IMR-90 (cell line): ENCODE measurements at regions not wholly inside any gene's neighbourhood (a gene's known extent, or its start where the extent isn't known, plus 50 kb on each side); places are given as distances from the start of the nearest gene placed in this dataset.

ENCODE experiments used
- ATAC-seq: fragments of 200-7000 bp; cut with Tn5 transposase; 2 replicates; pipeline ENCODE4 v1.9.1; 2020; ENCODE audit warnings: low read depth, mild to moderate bottlenecking, moderate library complexity
- BruUV-seq: library from RNA; stranded (reverse); fragments of 400-500 nt; replicated peaks from 2 replicates; lab custom pipeline; 2021; lab: Mats Ljungman, UMichigan
- CTCF ChIA-PET: fragments of 300-600 bp; formaldehyde crosslinking; extraction: SDS; loops from one replicate; lab custom pipeline; 2021; ENCODE audit warnings: antibody characterized with exemption; lab: Yijun Ruan, JAX
- POLR2A ChIA-PET: fragments of 300-600 bp; sonication (Branson Sonifier 250); formaldehyde crosslinking; loops from one replicate; lab custom pipeline; 2022; ENCODE audit warnings: antibody characterized with exemption; ENCODE audit not compliant: unreplicated experiment; lab: Charles Lee
- DNase-seq: peaks from one replicate; pipeline ENCODE4 v3.0.0; 2013
- H2AFZ ChIP-seq: replicated peaks from 2 replicates; pipeline ENCODE3; 2013; ENCODE audit warnings: low read length, mild to moderate bottlenecking; ENCODE audit not compliant: poor library complexity
- H2AK5ac ChIP-seq: 2 replicates; pipeline ENCODE4 v1.6.1; 2013; ENCODE audit warnings: low read depth, low read length, inconsistent platforms
- H2AK9ac ChIP-seq: replicated peaks from 2 replicates; pipeline ENCODE3; 2013; ENCODE audit warnings: mild to moderate bottlenecking, low read depth, low read length, moderate library complexity; ENCODE audit not compliant: poor library complexity
- H2BK120ac ChIP-seq: 2 replicates; pipeline ENCODE4 v1.6.1; 2013; ENCODE audit warnings: low read depth, low read length, inconsistent platforms
- H2BK15ac ChIP-seq: 3 replicates; pipeline ENCODE4 v1.6.1; 2013; ENCODE audit warnings: low read depth, low read length, inconsistent platforms
- H2BK20ac ChIP-seq: 2 replicates; pipeline ENCODE4 v1.6.1; 2013; ENCODE audit warnings: low read depth, mild to moderate bottlenecking, inconsistent platforms, low read length, moderate library complexity
- H2BK5ac ChIP-seq: 2 replicates; pipeline ENCODE4 v1.6.1; 2013; ENCODE audit warnings: mild to moderate bottlenecking, low read depth, low read length, inconsistent platforms; ENCODE audit not compliant: poor library complexity, severe bottlenecking
- H3K14ac ChIP-seq: replicated peaks from 2 replicates; pipeline ENCODE4 v1.6.1; 2013; ENCODE audit warnings: low read depth, low read length, inconsistent platforms
- H3K18ac ChIP-seq: 2 replicates; pipeline ENCODE4 v1.6.1; 2013; ENCODE audit warnings: low read depth, low read length, control low read depth
- H3K23ac ChIP-seq: 2 replicates; pipeline ENCODE4 v1.6.1; 2013; ENCODE audit warnings: low read depth, low read length, inconsistent platforms
- H3K27ac ChIP-seq: 2 replicates; pipeline ENCODE4 v1.5.1; 2013; ENCODE audit warnings: mild to moderate bottlenecking, control low read depth, low read length; ENCODE audit not compliant: insufficient read depth
- H3K27me3 ChIP-seq: 2 replicates; pipeline ENCODE4 v1.6.1; 2013; ENCODE audit warnings: low read length; ENCODE audit not compliant: control insufficient read depth, insufficient read depth
- H3K36me3 ChIP-seq: 2 replicates; pipeline ENCODE4 v1.6.1; 2013; ENCODE audit warnings: low read length, mixed read lengths; ENCODE audit not compliant: control insufficient read depth, insufficient read depth
- H3K4ac ChIP-seq: 2 replicates; pipeline ENCODE4 v1.6.1; 2013; ENCODE audit warnings: low read depth, low read length, inconsistent platforms
- H3K4me1 ChIP-seq: 2 replicates; pipeline ENCODE4 v1.6.1; 2013; ENCODE audit warnings: low read length, mixed read lengths; ENCODE audit not compliant: control insufficient read depth, insufficient read depth
- H3K4me2 ChIP-seq: 2 replicates; pipeline ENCODE4 v1.6.1; 2013; ENCODE audit warnings: low read depth, mild to moderate bottlenecking, control low read depth, low read length, moderate library complexity
- H3K4me3 ChIP-seq: 2 replicates; pipeline ENCODE4 v1.5.1; 2013; ENCODE audit warnings: low read depth, mild to moderate bottlenecking, control low read depth, low read length, moderate library complexity; ENCODE audit not compliant: insufficient read depth
- H3K56ac ChIP-seq: 2 replicates; pipeline ENCODE4 v1.6.1; 2013; ENCODE audit warnings: low read length, inconsistent platforms; ENCODE audit not compliant: insufficient read depth; ENCODE audit errors: extremely low read depth
- H3K79me1 ChIP-seq, 2 experiments: 2 replicates each; pipeline ENCODE4 v1.6.1; 2013; ENCODE audit warnings: low read length in 2 of 2, inconsistent platforms in 1 of 2, low read depth in 1 of 2
- H3K9ac ChIP-seq: 2 replicates; pipeline ENCODE4 v1.6.1; 2013; ENCODE audit warnings: low read depth, low read length, control low read depth
- H3K9me1 ChIP-seq: 2 replicates; pipeline ENCODE4 v1.6.1; 2013; ENCODE audit warnings: low read length, inconsistent platforms; ENCODE audit not compliant: insufficient read depth
- H3K9me3 ChIP-seq: 2 replicates; pipeline ENCODE4 v1.6.1; 2013; ENCODE audit warnings: low read length; ENCODE audit not compliant: control insufficient read depth, insufficient read depth
- H4K20me1 ChIP-seq: 2 replicates; pipeline ENCODE4 v1.6.1; 2013; ENCODE audit warnings: low read length, inconsistent platforms; ENCODE audit not compliant: insufficient read depth
- H4K5ac ChIP-seq: 2 replicates; pipeline ENCODE4 v1.6.1; 2013; ENCODE audit warnings: mild to moderate bottlenecking, low read depth, low read length, control low read depth
- H4K8ac ChIP-seq, 2 experiments: 2 replicates each; pipeline ENCODE4 v1.6.1; 2013; ENCODE audit warnings: low read depth in 2 of 2, low read length in 2 of 2, control low read depth in 1 of 2, inconsistent platforms in 1 of 2
- H4K91ac ChIP-seq: 2 replicates; pipeline ENCODE4 v1.6.1; 2013; ENCODE audit warnings: low read depth, low read length, inconsistent platforms; ENCODE audit not compliant: insufficient read depth
- BHLHE40 ChIP-seq: fragments of 150-350 bp; IDR thresholded peaks from 2 replicates; pipeline ENCODE4 v1.6.1; 2016; ENCODE audit warnings: mild to moderate bottlenecking, low read depth, low read length
- CEBPB ChIP-seq: IDR thresholded peaks from 2 replicates; pipeline ENCODE4 v1.6.1; 2012; ENCODE audit warnings: low read depth, low read length, improper control_type of control experiment
- RAD21 ChIP-seq: IDR thresholded peaks from 2 replicates; pipeline ENCODE4 v1.6.1; 2012; ENCODE audit warnings: low read length, improper control_type of control experiment
- SMC3 ChIP-seq: fragments of 150-350 bp; IDR thresholded peaks from 2 replicates; pipeline ENCODE4 v1.6.1; 2016; ENCODE audit warnings: low read depth, mild to moderate bottlenecking, antibody characterized with exemption, low read length, moderate library complexity
- USF2 ChIP-seq: fragments of 150-350 bp; IDR thresholded peaks from 2 replicates; pipeline ENCODE4 v1.6.1; 2017; ENCODE audit warnings: mild to moderate bottlenecking, antibody characterized with exemption, low read length, low read depth
- dilution Hi-C: fragments of 300-500 bp; cut with HindIII; formaldehyde crosslinking; loops from one replicate; pipeline ENCODE4 v1.14.3; 2018; ENCODE audit warnings: low sequenced_read_pairs; ENCODE audit not compliant: unreplicated experiment
- in situ Hi-C: fragments of 300-500 bp; cut with MboI; formaldehyde crosslinking; loops from 3 replicates; pipeline ENCODE4 v1.14.3; 2019; ENCODE audit warnings: low sequenced_read_pairs, inconsistent platforms, mixed read lengths
- intact Hi-C: fragments of 100-400 bp; cut with micrococcal nuclease; formaldehyde crosslinking; loops from 2 replicates; pipeline ENCODE4 v1.10.0; 2022

GRCh38 chr1:71339238-71339637 is 258.4 kb upstream of the ZRANB2 start:
- dilution Hi-C loops: no loop called here
- CTCF ChIA-PET: no interaction called here

More at GRCh38 chr1:71339238-71339637, 258.4 kb upstream of the ZRANB2 start:
- no peak for ATAC-seq
- Histone ChIP-seq H2AK5ac (no peak overlapping the region), H2BK120ac (no peak overlapping the region), H3K23ac (no peak overlapping the region), H3K14ac (no peak overlapping the region), H3K9me1 (no peaks in the 10 kb centered on the region), H3K4me3 (no peak overlapping the region), H2AK9ac (no peak overlapping the region), H3K9ac (no peak overlapping the region), H3K4ac (no peak overlapping the region), H2BK20ac (no peak overlapping the region), H3K9me3 (peaks cover 14% of the 10 kb centered on the region), H3K27ac (no peak overlapping the region), H3K56ac (no peak overlapping the region), H3K18ac (no peak overlapping the region), H3K4me1 (no peaks in the 10 kb centered on the region), H3K4me2 (no peak overlapping the region), H2AFZ (no peak overlapping the region), H4K8ac (no peak overlapping the region), H4K5ac (no peak overlapping the region), H2BK5ac (no peak overlapping the region), H3K79me1 (no peaks in the 10 kb centered on the region), H3K27me3 (no peaks in the 10 kb centered on the region), H4K20me1 (no peaks in the 10 kb centered on the region), H4K91ac (no peak overlapping the region), H2BK15ac (no peak overlapping the region), H3K36me3 (no peaks in the 10 kb centered on the region)
- no peak for TF ChIP-seq SMC3
- TF ChIP-seq USF2: no peak
- TF ChIP-seq BHLHE40: no peak
- no peak for TF ChIP-seq CEBPB
- TF ChIP-seq RAD21: no peak
- no peak for DNase-seq
- POLR2A ChIA-PET: no interaction called here
- intact Hi-C loops: no loop called here
- in situ Hi-C loops: no loop called here
- BruUV-seq: no TSS peak
